ENCODE measurements at regions not wholly inside any gene's neighbourhood (a gene's known extent, or its start where the extent isn't known, plus 50 kb on each side); places are given as distances from the start of the nearest gene placed in this dataset.

GRCh38 chr6:168953461-168953860 lies 300.2 kb downstream of the THBS2 start:
- Histone ChIP-seq H3K27me3 (peaks cover 0 to 10% of the 10 kb centered on the region in 2 donors), H3K9me3 (no peaks in the 10 kb centered on the region), H3K36me3 (no peaks in the 10 kb centered on the region), H3K27ac (no peak overlapping the region), H3K4me1 (peaks cover 0 to 3% of the 10 kb centered on the region in 2 donors), H3K4me3 (no peak overlapping the region)
- intact Hi-C loops (cut with DNase I): no loop called here
- DNase-seq (no peak), ATAC-seq (no peak)
- TF ChIP-seq CTCF (IDR thresholded peaks at IDR 0.05): no peak

- H3K36me3 ChIP-seq: no peaks in the 10 kb centered on the region
Observed at GRCh38 chr6:168951217-168951616, 302.4 kb downstream of the THBS2 start.

GRCh38 chr6:168950858-168951214 lies 302.8 kb downstream of the THBS2 start:
- no peak overlapping the region for H3K27ac ChIP-seq
- H3K27me3 ChIP-seq: peaks cover 0 to 10% of the 10 kb centered on the region in 2 donors
- no peak for DNase-seq
- peak; percentile 41 for ATAC-seq
- no peak for TF ChIP-seq CTCF (IDR thresholded peaks at IDR 0.05)
- intact Hi-C loops (cut with DNase I): no loop called here
- H3K36me3 ChIP-seq: no peaks in the 10 kb centered on the region
- no peak overlapping the region for H3K4me3 ChIP-seq
- H3K4me1 ChIP-seq: peaks cover 0 to 3% of the 10 kb centered on the region in 2 donors
- H3K9me3 ChIP-seq: no peaks in the 10 kb centered on the region

More at GRCh38 chr6:168951217-168951616, 302.4 kb downstream of the THBS2 start:
- peaks cover 0 to 10% of the 10 kb centered on the region in 2 donors for H3K27me3 ChIP-seq
- no peaks in the 10 kb centered on the region for H3K9me3 ChIP-seq
- no peak for DNase-seq
- intact Hi-C loops (cut with DNase I): no loop called here
- peaks cover 0 to 3% of the 10 kb centered on the region in 2 donors for H3K4me1 ChIP-seq
- no peak for TF ChIP-seq CTCF (IDR thresholded peaks at IDR 0.05)
- H3K4me3 ChIP-seq: no peak overlapping the region
- no peak for ATAC-seq
- H3K27ac ChIP-seq: no peak overlapping the region

- no peak overlapping the region for H3K4me3 ChIP-seq
- H3K4me1 ChIP-seq: peaks cover 0 to 3% of the 10 kb centered on the region in 2 donors
- ATAC-seq: peak; percentile 48
- no peak for TF ChIP-seq CTCF (IDR thresholded peaks at IDR 0.05)
- no peaks in the 10 kb centered on the region for H3K9me3 ChIP-seq
- H3K27ac ChIP-seq: no peak overlapping the region
- peak in 2 of 4 donors; percentile 29 to 31 for DNase-seq
- H3K36me3 ChIP-seq: no peaks in the 10 kb centered on the region
- intact Hi-C loops (cut with DNase I): no loop called here
- peaks cover 0 to 8% of the 10 kb centered on the region in 2 donors for H3K27me3 ChIP-seq
Observed at GRCh38 chr6:168949981-168950857, 303.4 kb downstream of the THBS2 start.

GRCh38 chr6:168948990-168949531 lies 304.6 kb downstream of the THBS2 start:
- Histone ChIP-seq H3K27ac (no peak overlapping the region), H3K9me3 (no peaks in the 10 kb centered on the region), H3K36me3 (no peaks in the 10 kb centered on the region), H3K4me1 (peaks cover 0 to 3% of the 10 kb centered on the region in 2 donors), H3K4me3 (no peak overlapping the region), H3K27me3 (peaks cover 0 to 2% of the 10 kb centered on the region in 2 donors)
- intact Hi-C loops (cut with DNase I): no loop called here
- ATAC-seq (no peak), DNase-seq (no peak)
- TF ChIP-seq CTCF (IDR thresholded peaks at IDR 0.05): no peak
